ENCODE measurements at regions not wholly inside any gene's neighbourhood (a gene's known extent, or its start where the extent isn't known, plus 50 kb on each side); places are given as distances from the start of the nearest gene placed in this dataset.

DNA sequence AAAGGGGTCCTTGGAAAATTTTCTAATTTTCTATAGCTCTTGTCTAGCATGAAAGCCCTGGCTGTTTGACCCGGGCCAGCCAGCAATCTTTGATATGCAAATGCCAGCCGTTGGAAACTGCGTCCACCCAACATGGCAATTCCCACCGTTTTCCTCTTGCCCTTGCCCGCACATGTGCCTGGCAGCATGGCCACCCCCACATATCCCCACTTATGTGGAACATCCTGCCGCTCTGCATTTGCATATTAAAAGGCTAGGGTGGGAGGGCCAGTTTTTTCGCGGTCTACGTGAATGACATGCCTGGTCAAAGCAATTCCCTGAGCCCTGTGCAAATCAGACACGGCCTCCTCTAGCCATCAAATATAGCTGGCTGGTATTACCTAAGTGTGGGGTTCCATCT is 110.3 kb upstream of the TDRD3 start:
- DNase-seq = no peak

DNA sequence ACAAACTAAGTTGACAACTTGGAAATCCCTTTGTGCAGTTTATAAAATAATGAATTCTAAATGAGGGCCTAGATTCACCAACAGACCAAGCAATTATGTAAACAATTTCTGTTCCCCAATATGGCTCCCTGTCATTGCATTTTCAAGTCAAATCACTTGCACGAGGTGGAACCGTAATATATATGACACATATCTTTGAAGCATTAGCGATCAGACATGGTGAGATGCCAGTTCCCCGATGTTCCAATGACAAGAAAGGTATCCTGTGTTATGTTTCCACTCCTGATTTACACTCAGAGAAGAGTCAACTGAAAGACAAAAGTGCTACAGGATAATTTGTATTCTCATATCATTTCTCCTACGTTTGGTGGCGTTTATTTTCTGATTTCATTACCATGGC is 108.5 kb upstream of the TDRD3 start:
- no peak for DNase-seq

DNA sequence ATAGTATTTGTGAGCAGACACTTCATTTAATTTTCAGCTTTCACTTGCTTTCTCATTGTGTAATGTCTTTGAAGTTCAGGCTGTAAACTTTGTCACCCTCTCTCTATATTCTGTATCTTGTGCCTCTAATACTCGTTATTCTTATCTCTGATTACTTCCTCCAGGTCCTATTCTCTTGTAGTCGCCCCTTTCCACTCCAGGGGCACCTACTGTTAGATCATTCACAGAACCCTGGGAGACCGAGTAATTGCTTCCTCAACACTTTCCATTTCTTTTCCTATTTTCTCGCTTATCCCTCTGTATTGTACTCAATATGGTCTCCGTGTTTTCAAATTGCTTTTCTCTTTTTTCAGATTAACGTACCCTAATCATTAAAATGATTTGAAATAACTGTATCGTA is 93.9 kb upstream of the TDRD3 start:
- DNase-seq = no peak

DNA sequence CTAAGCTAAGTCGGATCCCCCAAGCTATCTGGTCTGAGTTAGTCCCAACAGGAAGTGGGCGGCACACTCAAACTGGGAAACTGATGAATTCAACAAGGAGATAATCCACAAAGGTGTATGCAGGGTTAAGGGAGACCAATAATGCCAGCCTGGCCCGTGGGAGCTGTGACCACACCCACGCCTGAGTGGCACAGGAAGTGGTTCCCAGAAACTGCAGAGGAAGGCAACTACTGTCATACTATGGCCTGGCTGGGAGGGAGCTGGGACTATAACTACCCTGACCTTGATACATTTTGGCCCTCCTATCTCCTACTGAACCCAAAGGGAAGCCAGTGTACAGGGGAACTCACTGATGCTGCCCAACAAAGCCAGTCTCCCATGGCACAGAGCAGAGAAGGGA is 85.5 kb upstream of the TDRD3 start:
- DNase-seq = no peak

DNA sequence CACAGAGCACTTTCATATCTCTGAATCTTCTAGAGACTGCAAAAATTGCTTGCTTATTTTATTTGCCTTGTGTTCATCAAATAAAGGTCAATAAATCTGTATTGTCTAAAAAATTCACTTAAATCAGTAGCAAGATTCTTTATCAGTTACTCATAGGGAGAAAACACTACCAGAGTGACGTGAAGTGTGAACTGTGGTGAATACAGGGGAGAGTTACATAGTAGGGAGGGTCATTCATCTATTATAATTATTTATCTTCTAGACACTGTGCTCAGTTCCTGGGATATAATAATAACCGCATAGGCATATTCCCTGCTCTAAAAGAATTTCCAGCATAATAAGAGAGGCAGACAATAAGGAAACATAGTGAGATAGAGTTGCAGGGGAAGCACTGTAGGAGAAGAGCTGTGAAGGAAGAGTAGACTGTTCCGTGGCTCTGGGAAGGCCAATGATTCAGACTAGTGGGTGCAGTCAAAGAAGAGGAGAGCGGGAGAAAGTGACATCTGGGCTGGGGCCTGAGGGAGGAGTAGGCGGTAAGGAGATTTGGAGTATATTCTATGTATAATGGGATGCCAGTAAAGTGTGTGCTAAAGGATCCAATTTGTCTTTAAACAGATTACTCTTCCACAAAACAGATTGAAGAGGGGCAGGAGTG is 84.0 kb upstream of the TDRD3 start:
- no peak for DNase-seq

DNA sequence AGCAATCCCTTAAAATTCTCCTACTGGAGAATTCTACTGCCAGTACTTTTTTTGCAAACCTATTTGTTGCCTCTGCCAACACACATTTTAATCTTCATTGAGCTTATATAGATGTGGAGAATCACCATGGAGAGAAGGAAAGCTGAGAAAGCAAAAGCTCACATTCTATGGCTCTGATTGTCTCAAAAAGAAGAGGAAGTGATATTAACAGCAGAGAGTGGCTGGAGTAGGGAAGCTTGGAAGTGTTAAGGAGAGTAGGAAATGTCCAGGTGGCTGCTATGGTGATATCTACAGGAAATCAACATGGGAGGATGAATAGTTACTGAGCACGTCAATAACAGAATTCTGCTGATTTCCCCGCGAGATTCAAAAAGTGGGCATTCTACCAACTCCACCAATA is 78.8 kb upstream of the TDRD3 start:
- no peak for DNase-seq

DNA sequence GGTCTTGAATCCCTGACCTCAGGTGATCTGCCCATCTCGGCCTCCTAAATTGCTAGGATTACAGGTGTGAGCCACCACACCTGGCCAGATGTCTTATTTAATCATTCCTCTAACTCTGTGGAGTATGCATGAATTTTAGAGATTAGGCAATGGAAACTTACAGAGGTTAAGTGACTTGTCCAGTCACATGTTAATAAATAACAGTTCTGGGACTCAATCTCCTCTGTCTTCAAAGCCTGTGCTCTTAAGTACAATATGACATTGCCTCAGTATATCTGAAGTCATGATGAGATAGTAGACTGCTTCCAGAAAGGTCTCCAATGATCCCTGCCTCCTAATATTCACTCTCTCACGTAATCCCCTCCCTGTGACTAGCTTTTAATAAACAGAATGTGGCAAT is 72.9 kb upstream of the TDRD3 start:
- DNase-seq = no peak

DNA sequence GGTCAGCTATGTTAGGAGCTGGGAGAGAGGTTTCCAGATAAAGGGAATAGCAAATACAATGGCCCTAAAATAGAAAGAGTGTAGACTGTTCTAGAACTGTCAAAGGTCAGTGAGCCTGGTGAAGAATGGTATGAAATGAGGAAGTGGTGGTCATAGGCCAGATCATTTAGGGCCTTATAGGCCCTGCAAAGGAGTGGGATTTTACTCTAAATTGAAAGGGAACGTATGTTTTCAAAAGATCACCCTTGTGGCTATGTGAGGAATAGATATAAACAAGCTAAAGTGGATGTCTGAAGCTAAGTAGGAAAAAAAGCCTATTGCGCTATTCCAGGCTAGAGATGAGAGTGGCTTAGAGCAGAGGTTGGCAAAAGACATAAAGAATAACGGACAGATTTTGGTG is 70.7 kb upstream of the TDRD3 start:
- DNase-seq = no peak

DNA sequence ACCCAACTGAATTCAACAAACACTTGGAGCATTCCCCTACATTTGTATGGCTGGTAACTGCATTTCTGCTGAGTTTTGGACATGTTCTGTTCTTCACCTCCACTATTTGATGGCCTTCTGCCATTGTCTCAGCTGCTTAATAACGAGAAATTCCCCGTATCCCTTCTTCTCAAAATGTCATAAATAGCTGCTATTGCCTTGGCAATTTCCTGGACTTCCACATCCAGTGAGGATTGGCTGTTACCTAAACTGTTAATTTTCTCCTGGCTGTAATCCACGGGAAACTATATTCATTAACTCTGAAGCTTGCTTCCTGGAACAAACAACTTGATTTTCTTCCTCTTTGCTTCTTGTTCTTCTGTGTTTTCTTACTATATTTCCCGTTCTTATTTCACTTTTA is 69.5 kb upstream of the TDRD3 start:
- no peak for DNase-seq

DNA sequence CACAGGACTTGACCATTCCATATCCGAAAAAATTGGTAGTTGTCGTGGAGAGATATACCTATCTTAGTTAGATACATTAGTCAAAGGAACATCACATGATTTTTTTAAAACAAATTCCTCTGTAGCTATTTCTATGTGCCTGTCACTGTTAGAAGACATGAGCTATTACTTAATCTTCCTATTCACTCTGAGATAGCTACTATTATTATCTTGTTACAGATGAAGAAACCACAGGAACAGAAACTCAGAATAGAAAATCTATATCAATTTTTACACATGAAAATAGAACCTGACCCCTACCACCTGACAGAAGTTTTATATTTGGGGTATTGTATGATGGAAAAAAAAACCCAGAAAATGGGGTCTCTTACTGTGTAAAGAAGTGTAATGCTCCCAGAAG is 68.9 kb upstream of the TDRD3 start:
- DNase-seq = no peak

DNA sequence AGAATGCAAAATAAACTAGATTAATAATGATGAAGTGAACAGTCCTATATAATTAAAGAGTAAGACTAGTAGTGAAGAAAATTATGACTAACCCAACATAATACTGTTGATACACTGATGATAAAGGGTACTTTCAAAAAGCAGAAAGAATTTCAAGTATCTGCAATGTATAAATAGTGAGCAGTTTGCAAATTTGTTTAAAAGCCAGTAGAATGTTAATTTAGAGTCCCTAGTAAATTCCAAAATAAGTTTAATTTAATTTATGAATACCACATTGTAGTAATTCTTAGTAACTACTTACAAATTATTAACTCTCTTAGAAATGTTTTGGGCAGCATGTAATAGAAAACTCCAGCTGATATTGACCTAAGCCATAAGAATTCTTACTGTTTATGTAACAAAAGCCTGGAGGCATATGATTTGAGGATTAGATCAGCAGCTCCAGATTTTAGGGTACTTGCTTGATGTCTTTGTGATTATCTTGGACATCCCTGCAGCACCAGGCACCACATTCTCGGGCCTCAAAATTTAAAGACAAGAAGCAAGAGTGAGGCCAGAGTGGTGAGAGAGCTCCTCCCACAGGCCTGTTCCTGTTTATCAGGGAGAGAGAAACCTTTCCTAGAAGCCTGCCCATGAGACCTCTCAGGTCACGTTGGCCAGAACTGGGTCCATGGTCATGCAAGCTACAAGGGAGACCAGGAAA is 67.6 kb upstream of the TDRD3 start:
- DNase-seq = no peak

DNA sequence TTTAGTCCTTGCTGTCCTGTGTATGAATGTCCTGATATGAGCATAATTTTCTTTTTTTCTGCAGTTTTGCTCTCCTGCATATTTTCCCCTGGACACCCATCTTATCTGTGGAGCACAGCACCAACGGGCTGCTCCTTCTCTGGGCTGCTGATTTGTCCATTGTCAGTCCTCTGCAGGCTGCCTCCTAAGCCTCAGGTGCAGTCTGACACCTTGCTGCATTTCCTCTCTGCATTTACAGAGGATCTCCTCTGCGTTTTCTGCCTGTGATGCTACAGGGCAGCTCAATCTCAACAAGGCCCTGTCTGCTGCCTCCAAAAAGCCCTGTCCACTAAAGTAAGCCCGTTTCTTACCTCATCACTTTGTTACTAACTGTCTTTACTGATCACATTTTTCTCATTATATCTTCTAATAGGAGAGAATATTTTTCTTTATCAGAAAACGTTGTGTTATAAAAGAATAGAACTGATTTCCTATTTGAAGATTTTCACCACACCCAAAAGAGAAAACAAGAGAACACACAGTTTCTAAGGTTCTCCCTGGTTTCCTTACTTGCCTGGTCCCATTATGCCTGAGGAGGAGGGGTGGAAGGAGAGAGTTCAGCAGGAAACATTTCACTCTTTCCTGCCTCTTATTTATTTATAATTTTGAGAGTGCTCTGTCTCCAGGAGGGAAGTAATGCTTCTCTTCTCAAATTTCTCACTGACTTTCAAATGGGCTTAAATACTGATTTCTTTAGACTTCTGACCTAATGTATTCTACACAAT is 65.6 kb upstream of the TDRD3 start:
- DNase-seq = no peak

DNA sequence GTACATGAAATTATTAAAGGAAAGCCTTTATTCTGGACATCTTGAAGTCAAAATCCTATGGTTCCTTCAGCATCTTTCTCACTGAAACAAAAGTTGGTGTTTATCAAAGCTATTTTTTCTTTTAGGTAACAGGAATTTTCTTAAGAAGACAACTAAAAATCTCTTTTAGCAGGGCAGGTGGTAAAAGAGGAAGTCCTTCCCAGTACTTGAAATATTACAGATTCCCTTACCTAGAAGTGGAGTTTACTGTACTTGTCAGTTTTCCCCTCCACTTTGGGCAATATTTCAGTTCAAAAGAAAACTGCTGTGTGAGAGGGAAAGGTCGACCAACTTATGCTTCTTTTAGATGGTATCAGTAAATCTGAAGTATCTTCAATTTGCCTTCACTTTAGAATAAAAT is 64.3 kb upstream of the TDRD3 start:
- DNase-seq = no peak

DNA sequence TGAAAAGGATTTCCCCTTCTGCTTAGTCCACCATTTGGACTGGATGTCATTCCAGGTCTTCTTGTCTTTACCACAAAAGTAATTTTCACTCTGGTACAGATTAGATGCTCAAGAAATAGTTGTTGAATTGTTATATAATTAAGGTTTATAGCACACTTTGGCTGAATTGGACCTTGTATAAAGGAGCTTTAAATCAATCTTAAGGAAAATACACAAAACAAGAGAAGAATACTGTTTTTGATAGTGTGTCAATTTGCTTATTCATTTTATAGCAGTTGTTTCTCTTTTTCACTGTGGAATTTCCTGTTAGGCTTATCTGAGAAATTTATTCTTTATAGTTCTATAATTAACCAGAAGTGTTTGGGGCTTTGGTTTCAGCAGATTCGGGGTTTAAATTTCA is 62.7 kb upstream of the TDRD3 start:
- no peak for DNase-seq

DNA sequence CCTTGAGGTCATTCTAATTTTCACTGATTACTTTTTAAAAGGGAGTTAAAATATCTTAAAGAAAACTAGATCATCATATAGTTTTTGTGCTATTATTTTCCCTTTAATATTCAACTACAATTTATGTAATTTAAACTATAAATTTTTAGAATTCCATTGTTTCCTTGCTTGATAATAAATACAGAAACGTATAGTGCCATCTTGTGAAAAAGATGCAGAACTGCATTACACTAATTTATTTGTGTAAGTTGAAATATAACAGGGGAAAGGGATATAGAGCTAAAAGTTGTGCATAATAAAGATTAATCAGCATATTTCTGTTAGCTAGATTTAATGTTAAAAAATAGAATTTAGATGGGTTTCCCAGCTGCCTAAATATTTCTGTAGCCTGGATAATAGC is 61.5 kb upstream of the TDRD3 start:
- no peak for DNase-seq

DNA sequence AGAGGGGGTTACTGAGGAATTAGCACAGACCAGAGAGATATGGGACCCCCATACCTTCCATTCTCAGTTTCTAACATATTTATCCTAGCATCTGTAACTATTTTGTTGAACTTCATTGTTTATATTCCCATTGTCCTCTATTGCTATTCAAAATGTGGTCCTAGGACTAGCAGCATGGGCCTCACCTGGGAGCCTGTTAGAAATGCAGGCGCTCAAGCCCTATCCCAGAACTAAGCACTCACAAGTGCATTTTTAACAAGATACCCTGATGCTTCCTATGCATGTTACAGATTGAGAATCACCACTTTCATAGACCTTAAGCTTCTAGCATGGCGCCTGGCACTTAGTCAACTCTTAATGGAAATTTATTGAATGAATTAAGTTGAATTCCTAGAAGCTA is 58.3 kb upstream of the TDRD3 start:
- no peak for DNase-seq

DNA sequence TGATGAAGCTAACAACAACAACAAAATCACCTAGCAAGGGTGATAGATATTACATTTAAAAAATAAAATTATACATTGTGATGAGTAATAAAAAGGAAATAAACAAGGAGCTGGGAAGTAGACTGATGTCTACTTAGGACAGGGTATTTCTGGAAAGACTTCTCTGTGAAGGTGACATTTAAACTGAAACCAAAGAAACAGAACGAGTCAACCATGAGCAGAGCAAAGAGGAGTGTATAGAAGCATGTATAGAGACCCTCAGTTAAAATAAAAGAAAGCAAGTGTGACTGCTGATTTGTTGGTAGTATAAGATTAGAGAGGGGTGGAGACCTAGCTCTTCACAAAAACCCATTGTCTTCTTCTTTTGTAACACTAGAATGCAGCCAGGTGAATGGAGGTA is 53.0 kb upstream of the TDRD3 start:
- no peak for DNase-seq

DNA sequence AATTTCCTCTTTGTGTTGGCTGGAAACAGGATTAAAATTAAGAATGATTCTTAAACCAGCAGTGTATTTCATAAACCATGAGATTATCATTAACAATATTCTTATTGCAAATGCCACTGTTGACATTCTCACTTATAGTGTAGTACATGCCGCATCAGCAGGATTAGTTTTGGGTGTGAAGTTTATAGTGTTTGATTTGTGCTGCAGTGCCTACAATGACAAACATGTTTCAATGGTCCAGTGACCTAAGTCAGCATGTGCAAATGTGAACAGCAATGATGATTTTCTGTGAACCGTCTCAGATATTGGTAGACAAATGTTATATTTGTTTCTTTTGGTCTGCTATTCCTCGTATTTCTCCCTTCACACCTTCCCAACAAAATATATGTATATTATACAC is 49.8 kb upstream of the TDRD3 start:
- DNase-seq = no peak
